ENCODE measurements at regions not wholly inside any gene's neighbourhood (a gene's known extent, or its start where the extent isn't known, plus 50 kb on each side); places are given as distances from the start of the nearest gene placed in this dataset.

DNA sequence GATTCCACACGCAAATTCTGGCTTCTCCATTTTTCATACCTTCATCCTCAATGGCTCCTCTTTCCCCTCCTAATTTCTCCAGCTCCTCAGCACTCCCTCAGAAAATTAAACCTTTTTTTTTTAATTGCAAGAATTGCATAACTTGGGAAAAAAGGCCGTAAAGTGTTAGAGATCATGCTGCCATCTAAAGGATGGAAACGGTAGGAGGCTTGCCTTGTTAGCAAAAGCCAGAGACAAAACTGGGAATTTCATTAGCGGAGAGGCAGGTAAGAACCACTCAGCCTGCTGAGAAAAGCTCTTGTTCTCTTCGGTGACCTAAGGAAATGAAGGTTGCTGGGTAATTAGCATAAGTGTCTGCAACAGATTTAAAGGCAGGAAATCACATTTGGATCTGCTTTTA is 204.3 kb downstream of the AEBP2 start:
- TF ChIP-seq POLR2AphosphoS5 (IDR thresholded peaks at IDR 0.05; ENCODE audit: borderline replicate concordance, low read depth, low read length) (no peak), EZH2 (IDR thresholded peaks at IDR 0.05) (no peak), FOXP2 (optimal IDR thresholded peaks at IDR 0.05; ENCODE audit: control extremely low read depth, extremely low read length, insufficient read depth) (no peak)
